MM.1S (cell line): ENCODE measurements at regions not wholly inside any gene's neighbourhood (a gene's known extent, or its start where the extent isn't known, plus 50 kb on each side); places are given as distances from the start of the nearest gene placed in this dataset.

Experiments
- DNase-seq: peaks from one replicate; pipeline ENCODE4 v3.0.0-alpha.2; 2015
- H2AFZ ChIP-seq: fragments of 300-600 bp; sonication (generic); 2 replicates; pipeline ENCODE4 v1.6.0; 2016; ENCODE audit warnings: antibody characterized with exemption, low read length
- H3F3A ChIP-seq: fragments of 300-600 bp; sonication (generic); 2 replicates; pipeline ENCODE4 v1.6.1; 2016; ENCODE audit warnings: mild to moderate bottlenecking, antibody characterized with exemption, low read length, moderate library complexity, mixed read lengths; ENCODE audit not compliant: insufficient read depth
- H3K27ac ChIP-seq: fragments of 300-600 bp; sonication (generic); 2 replicates; pipeline ENCODE4 v1.5.1; 2016; ENCODE audit warnings: mild to moderate bottlenecking, low read length
- H3K27me3 ChIP-seq: fragments of 300-600 bp; sonication (generic); replicated peaks from 2 replicates; pipeline ENCODE4 v1.6.0; 2016; ENCODE audit warnings: low read length; ENCODE audit not compliant: insufficient read depth
- H3K36me3 ChIP-seq: fragments of 300-600 bp; sonication (generic); replicated peaks from 2 replicates; pipeline ENCODE4 v1.6.1; 2016; ENCODE audit warnings: mild to moderate bottlenecking, low read length, mixed read lengths; ENCODE audit not compliant: insufficient read depth
- H3K4me1 ChIP-seq: fragments of 300-600 bp; sonication (generic); 2 replicates; pipeline ENCODE4 v1.6.1; 2016; ENCODE audit warnings: low read length, mixed read lengths
- H3K4me2 ChIP-seq: fragments of 300-600 bp; sonication (generic); 2 replicates; pipeline ENCODE4 v1.6.0; 2016; ENCODE audit warnings: low read depth, low read length
- H3K4me3 ChIP-seq: fragments of 300-600 bp; sonication (generic); 2 replicates; pipeline ENCODE4 v1.5.1; 2016; ENCODE audit warnings: low read length, mixed read lengths
- H3K79me2 ChIP-seq: fragments of 300-600 bp; sonication (generic); 2 replicates; pipeline ENCODE4 v1.6.1; 2016; ENCODE audit warnings: mixed run types, low read length, mixed read lengths
- H3K9ac ChIP-seq: fragments of 300-600 bp; sonication (generic); 2 replicates; pipeline ENCODE4 v1.6.1; 2016; ENCODE audit warnings: low read length, mixed read lengths
- H3K9me2 ChIP-seq: fragments of 300-600 bp; sonication (generic); replicated peaks from 2 replicates; pipeline ENCODE4 v1.6.1; 2016; ENCODE audit warnings: mild to moderate bottlenecking, low read length, mixed read lengths; ENCODE audit not compliant: insufficient read depth
- H3K9me3 ChIP-seq: fragments of 300-600 bp; sonication (generic); replicated peaks from 2 replicates; pipeline ENCODE4 v1.6.1; 2016; ENCODE audit warnings: mild to moderate bottlenecking, low read length, mixed read lengths; ENCODE audit not compliant: insufficient read depth
- H4K20me1 ChIP-seq: fragments of 300-600 bp; sonication (generic); 2 replicates; pipeline ENCODE4 v1.6.1; 2016; ENCODE audit warnings: mild to moderate bottlenecking, low read length, moderate library complexity, mixed read lengths; ENCODE audit not compliant: insufficient read depth
- EZH2 ChIP-seq: fragments of 300-600 bp; sonication (generic); optimal IDR thresholded peaks from 2 replicates; pipeline ENCODE3; 2017; ENCODE audit warnings: low read depth, mild to moderate bottlenecking, antibody characterized with exemption, low read length, mixed read lengths
- EZH2phosphoT487 ChIP-seq: fragments of 300-600 bp; sonication (generic); IDR thresholded peaks from 2 replicates; pipeline ENCODE4 v1.6.1; 2018; ENCODE audit warnings: antibody characterized with exemption, low read length
- TF ChIP-seq, protein P1 (sequence below): fragments of 300-600 bp; sonication (generic); IDR thresholded peaks from 2 replicates; pipeline ENCODE4 v1.5.1; 2016; ENCODE audit warnings: antibody characterized with exemption, low read length, mixed read lengths

DNA sequence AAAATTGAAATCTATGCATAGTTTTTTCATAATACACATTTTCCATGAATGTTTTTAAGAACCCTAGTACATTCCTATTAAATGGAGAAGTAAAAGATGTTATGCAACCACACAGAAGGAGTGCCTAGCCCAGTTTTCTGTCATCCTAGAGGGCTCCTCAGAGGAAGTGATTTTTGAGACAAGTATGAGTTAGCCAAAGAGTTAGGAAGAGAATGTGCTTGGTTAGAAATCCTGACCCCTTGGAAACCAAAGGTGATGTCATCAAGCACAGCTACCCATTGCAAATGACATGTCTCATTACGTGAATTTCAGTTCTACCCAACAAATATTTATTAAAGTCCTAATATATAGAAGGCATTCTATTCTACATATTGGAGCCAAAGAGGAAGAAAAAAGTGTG lies 88.9 kb upstream of the TNFSF4 start:
- Histone ChIP-seq H3K79me2 (no peaks in the 10 kb centered on the region), H3K27me3 (no peaks in the 10 kb centered on the region), H3K4me1 (no peaks in the 10 kb centered on the region), H2AFZ (no peak overlapping the region), H3K4me3 (no peak overlapping the region), H3K27ac (no peak overlapping the region), H4K20me1 (no peaks in the 10 kb centered on the region), H3K9me3 (no peaks in the 10 kb centered on the region), H3K9ac (no peak overlapping the region), H3K4me2 (no peak overlapping the region), H3K9me2 (no peaks in the 10 kb centered on the region), H3F3A (no peaks in the 10 kb centered on the region), H3K36me3 (no peaks in the 10 kb centered on the region)
- no peak for DNase-seq
- TF ChIP-seq, protein P1, sequence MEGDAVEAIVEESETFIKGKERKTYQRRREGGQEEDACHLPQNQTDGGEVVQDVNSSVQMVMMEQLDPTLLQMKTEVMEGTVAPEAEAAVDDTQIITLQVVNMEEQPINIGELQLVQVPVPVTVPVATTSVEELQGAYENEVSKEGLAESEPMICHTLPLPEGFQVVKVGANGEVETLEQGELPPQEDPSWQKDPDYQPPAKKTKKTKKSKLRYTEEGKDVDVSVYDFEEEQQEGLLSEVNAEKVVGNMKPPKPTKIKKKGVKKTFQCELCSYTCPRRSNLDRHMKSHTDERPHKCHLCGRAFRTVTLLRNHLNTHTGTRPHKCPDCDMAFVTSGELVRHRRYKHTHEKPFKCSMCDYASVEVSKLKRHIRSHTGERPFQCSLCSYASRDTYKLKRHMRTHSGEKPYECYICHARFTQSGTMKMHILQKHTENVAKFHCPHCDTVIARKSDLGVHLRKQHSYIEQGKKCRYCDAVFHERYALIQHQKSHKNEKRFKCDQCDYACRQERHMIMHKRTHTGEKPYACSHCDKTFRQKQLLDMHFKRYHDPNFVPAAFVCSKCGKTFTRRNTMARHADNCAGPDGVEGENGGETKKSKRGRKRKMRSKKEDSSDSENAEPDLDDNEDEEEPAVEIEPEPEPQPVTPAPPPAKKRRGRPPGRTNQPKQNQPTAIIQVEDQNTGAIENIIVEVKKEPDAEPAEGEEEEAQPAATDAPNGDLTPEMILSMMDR, result no peak
- TF ChIP-seq EZH2phosphoT487, result no peak

DNA sequence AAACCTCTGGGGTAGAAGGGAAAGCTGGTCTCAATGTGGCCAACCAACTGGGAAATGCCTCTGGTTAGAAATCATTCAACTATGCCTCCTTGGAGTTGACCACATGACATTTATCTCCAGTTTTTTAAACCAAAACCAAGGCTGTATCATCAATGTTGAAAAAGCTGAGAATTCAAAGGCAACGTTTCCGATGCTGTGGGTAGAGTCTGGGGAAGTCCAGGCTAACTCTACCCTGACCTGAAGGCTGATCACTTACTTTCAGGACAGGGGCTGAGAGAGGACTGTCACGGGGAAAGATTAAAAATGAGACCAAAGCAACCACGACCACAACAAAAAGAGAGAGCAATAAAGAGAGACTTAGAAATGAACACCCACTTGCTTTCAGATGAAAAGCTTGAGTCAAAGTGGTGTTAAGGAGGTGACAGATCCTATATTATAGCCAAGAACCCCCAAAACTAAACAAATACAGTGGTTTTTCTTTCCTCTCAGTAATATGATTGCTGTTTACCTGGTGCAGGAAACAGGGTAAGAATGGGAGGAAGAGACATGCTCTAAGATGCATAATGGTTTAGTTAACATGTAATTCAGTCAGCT lies 90.8 kb upstream of the TNFSF4 start:
- Histone ChIP-seq H3K79me2 (no peaks in the 10 kb centered on the region), H2AFZ (no peak overlapping the region), H3K4me1 (no peaks in the 10 kb centered on the region), H3K9me3 (no peaks in the 10 kb centered on the region), H3F3A (no peaks in the 10 kb centered on the region), H3K9ac (no peak overlapping the region), H3K4me2 (no peak overlapping the region), H3K4me3 (no peak overlapping the region), H4K20me1 (no peaks in the 10 kb centered on the region), H3K36me3 (no peaks in the 10 kb centered on the region), H3K9me2 (no peaks in the 10 kb centered on the region), H3K27ac (no peak overlapping the region), H3K27me3 (no peaks in the 10 kb centered on the region)
- no peak for DNase-seq
- TF ChIP-seq EZH2, result no peak
- no peak for TF ChIP-seq EZH2phosphoT487
- TF ChIP-seq, protein P1, result no peak

DNA sequence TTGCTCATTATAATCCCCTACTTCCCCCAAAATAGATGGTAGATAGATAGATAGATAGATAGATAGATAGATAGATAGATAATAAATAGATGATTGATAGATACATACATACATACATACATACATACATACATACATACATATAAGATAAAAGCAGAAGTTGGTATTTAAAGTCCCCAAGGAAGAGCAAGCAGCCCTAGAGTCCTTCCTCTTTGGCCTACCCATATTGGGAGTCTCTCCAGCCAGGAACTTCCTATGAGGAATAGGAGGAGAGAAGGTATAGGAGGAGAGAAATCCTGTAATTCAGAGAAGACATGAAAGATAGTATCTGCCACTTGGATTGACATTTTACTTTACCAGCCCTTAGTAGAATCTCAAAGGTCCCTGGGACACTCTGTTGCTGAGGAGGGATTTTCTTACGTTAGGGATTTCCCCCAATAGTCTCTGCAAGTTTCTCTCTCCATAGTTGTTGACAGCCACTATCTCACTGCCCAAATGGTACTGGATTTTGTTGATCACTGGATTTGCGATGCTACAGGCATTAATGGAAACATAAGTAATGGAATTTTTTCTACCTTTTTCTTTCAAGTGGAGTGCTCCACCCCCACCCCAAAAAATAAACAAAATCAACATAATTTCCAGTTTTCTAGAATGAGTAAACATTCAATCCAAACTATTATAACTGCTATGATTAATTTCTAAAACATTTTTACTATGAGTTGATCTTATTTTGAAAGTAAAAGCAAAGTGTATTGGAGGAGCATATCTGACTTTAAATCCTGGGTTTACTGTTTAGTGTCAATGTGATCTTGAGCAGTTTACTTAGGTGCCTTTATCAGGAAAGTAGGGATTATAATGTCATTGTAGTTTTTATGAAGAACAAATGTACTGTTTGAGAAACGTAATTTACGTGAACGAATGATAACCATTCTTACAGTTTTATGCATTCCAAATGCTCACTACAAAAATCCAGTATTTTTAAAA lies 93.2 kb upstream of the TNFSF4 start:
- no peak overlapping the region for H3K27ac ChIP-seq
- H3K9ac ChIP-seq, result no peak overlapping the region
- H2AFZ ChIP-seq, result no peak overlapping the region
- H3K36me3 ChIP-seq, result no peaks in the 10 kb centered on the region
- no peak for DNase-seq
- no peaks in the 10 kb centered on the region for H3K79me2 ChIP-seq
- no peak overlapping the region for H3K4me3 ChIP-seq
- no peak overlapping the region for H3K4me2 ChIP-seq
- no peaks in the 10 kb centered on the region for H4K20me1 ChIP-seq
- TF ChIP-seq EZH2 (no peak), EZH2phosphoT487 (no peak)
- TF ChIP-seq, protein P1, result no peak
- no peaks in the 10 kb centered on the region for H3K27me3 ChIP-seq
- no peaks in the 10 kb centered on the region for H3K9me3 ChIP-seq
- no peaks in the 10 kb centered on the region for H3K9me2 ChIP-seq
- H3F3A ChIP-seq, result no peaks in the 10 kb centered on the region
- H3K4me1 ChIP-seq, result no peaks in the 10 kb centered on the region
